AG09319 (cell line): ENCODE measurements at regions not wholly inside any gene's neighbourhood (a gene's known extent, or its start where the extent isn't known, plus 50 kb on each side); places are given as distances from the start of the nearest gene placed in this dataset.

Experiments
- DNase-seq: peaks from one replicate; pipeline ENCODE4 v3.0.0-alpha.2; 2010; ENCODE audit warnings: low read depth; ENCODE audit errors: extremely low read depth
- TF ChIP-seq, protein P1 (sequence below): IDR thresholded peaks from 2 replicates; pipeline ENCODE4 v1.5.1; 2011; ENCODE audit warnings: low read depth, mild to moderate bottlenecking, inconsistent platforms, low read length, moderate library complexity

DNA sequence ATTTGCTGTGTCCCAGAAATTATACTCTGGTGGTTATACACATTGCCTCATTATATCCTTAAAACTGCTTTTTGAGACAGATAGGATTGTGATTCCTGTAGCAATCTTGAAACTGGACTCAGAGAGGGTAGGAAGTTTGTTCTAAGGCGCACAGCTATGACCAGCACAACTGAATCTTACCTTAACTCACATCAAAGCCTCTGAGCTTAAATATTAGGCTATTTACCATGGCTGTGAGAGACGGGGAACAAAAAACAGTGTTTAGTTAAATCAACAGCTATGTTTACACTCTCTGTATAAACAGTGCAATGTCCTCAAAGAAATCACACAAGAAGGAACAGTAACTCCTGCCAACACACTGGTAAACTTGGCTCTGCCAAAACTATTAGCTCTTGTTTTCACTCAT is 50.9 kb upstream of the TUT7 start:
- no peak for DNase-seq
- TF ChIP-seq, protein P1, sequence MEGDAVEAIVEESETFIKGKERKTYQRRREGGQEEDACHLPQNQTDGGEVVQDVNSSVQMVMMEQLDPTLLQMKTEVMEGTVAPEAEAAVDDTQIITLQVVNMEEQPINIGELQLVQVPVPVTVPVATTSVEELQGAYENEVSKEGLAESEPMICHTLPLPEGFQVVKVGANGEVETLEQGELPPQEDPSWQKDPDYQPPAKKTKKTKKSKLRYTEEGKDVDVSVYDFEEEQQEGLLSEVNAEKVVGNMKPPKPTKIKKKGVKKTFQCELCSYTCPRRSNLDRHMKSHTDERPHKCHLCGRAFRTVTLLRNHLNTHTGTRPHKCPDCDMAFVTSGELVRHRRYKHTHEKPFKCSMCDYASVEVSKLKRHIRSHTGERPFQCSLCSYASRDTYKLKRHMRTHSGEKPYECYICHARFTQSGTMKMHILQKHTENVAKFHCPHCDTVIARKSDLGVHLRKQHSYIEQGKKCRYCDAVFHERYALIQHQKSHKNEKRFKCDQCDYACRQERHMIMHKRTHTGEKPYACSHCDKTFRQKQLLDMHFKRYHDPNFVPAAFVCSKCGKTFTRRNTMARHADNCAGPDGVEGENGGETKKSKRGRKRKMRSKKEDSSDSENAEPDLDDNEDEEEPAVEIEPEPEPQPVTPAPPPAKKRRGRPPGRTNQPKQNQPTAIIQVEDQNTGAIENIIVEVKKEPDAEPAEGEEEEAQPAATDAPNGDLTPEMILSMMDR = no peak
